Activated T-cell treated with anti-CD3 and anti-CD28 coated beads for 24 hours (primary cell): ENCODE measurements at regions not wholly inside any gene's neighbourhood (a gene's known extent, or its start where the extent isn't known, plus 50 kb on each side); places are given as distances from the start of the nearest gene placed in this dataset.
"Not testable (repeated sequence)": the region's sequence is repeated elsewhere in the genome, so short reads cannot be mapped to it uniquely, and the experiment has no call there.

Experiments
- DNase-seq: peaks from one replicate; pipeline ENCODE4 v3.0.0-alpha.2; 2020; ENCODE audit warnings: low read depth

DNA sequence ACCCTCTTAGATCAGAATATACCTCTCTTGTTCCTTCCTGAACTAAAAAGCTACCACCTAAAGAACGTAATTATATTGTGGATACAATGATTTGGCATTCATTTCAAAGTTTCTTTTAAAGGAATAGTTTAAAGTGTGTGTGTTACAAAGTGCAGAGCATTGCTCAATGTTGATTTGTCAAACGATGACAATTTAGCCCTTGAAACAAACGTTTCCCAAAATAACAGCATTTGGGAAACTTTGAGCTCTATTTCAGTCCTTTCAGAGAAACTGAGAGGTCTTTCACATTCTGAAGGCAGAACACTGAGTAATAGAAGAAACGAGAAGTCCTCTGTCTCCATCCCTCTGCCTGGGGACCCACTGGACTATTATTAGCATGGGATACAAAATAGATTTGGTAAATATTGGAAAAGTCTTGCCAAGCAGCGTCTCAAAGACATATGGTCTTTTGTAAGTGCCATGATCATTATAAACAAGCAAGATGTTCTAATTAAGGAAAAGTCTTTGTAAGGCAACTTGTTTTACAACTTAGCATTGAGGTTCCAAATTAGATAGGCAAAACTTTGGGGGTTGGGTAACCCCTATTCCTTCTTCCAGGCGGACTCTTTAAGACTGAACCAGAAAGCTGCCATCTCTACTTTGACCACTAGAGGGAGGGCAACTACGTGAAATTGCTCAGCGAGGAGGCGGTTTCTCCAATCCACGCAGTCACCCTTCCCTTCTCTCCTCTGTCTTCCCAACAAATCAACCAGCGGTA lies 208.8 kb downstream of the RNF144B start:
- peak; percentile 22 for DNase-seq

DNA sequence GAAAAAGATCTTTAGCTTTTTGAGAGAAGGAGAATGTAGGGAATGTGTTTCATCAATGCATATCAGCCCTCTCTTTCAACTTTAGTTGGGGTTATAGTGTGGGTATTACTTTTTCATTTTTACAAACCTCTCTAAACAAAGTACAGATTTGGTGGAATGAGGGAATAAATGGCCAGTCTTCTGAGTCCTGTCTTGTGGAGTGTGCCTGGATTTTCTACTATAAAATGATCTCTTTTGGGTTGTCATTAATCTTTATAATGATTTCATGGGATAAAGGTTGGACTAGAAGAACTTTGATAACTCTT lies 209.3 kb downstream of the RNF144B start:
- no peak for DNase-seq

DNA sequence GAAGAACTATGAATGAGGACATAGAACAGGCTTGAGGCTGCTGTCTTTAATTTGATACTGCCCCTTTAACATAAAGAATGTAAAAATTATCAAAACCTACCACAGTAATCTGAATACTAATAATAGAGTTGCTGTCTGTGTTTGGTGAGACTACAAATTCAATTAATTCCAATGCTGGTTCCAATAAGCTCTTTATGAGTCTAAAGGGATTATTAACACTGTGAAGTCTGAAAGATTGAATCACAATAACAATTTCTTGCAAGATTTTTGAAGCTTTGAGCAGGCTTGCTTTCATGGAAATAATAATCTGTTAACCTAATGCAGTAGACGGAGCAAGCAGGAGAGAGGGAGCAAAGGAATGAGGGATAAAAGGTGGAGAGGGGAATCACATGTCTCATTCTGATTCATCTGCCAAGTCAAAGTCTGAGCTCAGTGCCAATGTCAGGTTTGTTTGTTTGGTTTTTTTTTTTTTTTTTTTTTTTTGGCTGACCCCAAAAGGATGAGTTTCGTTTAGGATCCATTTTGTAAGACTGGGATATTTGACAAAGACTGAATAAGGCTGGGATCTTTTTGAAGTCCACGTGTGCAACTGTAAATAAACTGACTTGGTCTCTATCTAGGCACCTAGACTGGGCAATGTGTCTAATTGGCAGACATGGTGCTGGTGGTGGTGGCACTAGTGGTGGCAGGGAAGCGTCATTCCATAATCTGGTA lies 211.6 kb downstream of the RNF144B start:
- no peak for DNase-seq

DNA sequence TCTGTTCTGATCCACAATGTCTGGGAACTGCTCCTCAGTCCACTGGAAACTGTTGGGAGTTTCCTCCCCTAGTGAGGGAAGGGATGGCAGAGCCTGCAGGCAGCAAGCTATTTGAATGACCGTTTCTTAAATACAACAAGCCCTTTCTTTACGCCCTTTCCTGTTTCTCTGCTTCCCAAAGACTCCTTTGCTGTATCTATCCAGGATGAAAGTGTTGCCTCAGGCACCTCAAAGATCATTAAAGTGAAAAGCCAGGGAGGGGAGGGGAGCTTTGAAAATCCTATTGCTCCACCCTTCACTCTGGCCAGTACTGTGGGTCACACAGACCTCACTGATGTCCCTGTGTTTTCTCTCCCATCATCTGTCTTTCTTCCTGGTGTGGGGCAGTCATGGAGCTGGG lies 213.1 kb downstream of the RNF144B start:
- DNase-seq, result no peak

DNA sequence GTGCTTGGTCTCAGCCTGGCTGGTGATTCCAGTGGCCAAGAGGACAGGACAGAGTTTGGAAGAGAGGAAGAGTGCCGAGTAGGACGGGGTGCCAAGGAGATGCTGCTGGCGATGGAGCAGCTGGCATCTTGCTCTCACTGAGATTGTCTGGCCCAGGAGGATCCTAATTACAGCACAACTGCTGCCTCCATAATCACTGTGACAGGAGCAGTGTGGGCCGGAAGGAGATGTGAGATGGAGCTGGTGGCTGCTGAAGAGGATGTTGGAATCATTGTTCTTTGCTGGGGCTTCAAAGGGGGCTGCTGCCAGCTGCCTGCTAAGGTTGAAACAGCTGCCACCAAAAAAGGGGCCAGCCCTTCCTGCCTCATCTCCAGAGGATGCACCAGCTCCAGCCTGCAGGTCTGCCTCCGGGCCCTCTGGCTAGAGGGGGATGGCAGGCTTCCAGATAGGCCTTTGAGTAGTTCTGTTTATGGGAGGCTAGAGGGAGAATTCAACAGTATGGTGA lies 214.4 kb downstream of the RNF144B start:
- DNase-seq, result no peak

DNA sequence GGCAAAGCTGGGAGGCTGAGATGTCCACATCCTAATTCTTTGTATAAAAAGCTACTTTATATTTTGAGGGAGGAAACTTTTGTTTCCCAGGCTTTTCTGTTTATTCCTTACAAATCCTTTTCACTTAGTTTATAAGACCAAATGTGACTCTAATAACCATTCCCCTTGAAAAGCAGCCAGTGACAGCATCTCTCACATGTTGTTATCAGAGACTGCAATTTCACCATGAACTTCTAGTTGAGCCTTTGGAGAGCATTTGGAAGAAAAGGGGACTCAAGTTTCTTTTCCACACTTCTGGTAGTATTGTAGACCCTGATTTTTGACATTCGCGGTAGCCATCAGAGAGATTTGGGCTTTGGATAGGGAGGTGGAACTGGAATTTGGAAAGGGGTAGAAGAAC lies 215.8 kb downstream of the RNF144B start:
- DNase-seq, result no peak

DNA sequence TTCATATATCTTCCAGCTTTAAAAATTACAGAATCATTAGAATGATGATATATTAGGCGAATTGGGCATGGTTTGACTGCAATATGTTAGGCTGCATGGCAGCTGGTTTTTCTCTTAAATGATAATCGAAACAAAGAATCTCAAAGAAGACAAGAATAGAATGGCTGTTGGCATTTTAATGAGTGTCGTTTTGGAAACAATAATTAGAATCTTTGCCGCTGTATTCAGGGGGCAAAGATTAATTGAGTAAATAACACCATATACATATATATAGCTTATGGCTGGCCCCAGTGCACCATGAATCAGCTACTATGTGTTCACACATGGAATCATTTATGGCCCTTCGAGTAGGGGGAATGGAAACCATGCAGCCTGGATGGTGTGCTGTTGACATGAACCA lies 216.2 kb downstream of the RNF144B start:
- DNase-seq, result no peak

DNA sequence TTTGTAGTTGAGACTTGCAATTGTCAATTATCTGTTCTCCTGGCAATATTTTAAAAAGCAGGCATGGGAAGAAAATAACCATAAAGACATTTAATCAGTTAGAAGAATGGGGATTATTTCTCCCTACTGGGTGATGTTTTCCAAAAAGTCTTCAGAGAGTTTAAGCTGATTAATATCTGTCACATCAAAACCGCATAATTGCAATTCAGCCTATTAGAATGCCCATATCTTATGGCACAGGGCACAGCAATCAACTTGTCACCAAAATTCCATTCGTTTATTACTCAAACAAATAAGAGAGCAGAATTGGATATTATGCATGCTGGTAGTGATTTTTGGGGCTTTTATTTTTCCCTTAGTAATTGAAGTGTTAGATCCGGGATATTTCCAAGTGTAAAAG lies 218.7 kb downstream of the RNF144B start:
- no peak for DNase-seq

DNA sequence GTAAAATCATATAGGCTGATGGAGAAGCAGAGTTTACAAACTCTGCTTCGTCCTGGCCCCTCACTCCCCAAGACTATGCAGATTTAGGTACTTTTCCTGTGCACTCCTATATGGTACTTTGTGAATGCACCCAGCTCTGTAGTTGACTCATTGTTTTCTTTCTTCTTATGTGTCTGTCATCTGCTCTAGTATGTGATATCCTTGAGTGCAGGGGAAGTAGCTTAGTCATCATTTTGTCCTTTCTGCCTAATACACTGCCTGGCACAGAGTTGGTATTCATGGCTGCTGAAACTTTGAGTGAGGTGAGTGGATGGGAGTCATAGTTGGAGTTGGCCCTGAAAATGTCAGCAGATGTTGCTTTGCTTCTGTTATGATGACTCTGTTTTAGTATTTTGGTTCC lies 222.6 kb downstream of the RNF144B start:
- DNase-seq, result no peak

DNA sequence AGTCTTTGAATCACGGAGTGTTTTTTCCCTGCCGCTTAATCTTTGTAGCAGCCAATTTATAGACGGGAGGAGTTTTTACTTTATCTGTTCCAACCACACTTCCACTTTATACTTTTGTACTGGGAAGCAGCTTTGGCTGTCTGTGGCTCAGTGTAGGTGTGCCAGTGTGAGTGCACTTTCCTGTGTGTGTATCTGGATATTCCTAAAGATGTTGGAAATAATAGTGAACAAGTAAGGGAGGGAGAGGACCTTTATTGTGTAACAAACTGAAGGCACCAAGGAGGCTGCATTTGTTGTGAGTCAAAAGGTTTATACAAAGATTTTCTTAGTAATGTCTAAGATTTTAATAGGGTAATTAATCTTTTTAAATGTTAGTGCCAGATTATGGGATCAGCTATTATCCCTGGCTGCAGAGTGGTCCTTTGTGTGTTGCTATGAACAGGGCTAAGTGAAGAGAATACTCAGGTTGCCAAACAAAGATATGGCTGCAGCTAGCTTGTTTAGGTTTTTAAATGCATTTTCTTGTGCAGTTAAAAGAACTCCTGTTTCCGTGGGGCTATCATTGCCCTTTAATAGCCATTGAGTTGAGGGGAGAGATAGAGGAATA lies 226.3 kb downstream of the RNF144B start:
- DNase-seq, result no peak

DNA sequence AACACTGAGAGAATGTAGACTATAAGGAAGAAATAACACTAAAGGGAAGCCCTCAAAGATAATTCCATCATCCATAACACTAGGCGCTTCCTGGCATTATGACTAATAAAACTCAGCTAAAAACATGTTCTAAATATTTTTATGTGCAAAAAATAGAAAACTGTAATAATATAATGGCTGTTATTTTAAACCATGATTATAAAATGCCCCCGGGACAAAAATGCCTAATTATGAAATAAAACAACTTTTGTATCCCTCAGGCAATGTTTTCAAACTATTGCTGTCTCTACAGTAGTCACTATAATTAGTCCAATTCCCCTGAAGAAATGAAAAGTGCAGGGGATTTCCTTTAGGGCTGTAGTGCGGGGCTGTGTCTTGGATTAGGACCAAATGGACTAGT lies 242.4 kb downstream of the RNF144B start:
- no peak for DNase-seq

DNA sequence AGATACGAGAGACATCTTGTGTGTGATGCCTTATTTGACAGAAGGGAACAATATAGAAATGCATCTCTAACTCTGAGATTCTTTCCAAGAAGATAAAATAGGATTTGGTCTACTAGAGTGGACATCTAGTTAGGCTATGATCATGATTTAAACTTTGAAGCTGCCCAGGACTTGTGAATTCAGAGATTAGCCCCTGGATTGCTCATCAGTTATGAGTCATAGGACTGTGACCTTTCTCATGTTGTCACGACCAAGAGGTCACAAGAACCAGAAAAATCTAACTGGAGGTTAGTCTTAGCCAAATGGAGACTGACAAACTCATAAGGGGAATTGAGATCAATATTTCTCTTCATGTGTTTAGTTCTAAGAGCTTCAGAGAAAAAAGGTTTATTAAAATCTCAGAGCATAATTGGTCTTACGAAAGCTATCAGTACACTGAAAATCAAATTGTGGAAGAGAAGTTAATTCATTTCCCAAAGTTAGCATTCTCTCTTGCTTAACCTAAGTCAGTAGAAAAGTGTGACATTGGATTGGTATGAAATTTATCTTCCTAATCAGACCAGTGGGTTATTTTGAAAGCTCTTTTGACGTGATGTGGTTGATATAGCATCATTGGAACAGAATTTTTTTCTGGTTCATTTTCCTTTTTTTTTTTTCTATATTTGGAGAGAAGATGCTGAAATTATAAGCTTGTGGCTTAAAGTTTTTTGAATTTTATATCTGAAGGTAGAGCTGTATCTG lies 245.7 kb downstream of the RNF144B start:
- DNase-seq, result no peak

DNA sequence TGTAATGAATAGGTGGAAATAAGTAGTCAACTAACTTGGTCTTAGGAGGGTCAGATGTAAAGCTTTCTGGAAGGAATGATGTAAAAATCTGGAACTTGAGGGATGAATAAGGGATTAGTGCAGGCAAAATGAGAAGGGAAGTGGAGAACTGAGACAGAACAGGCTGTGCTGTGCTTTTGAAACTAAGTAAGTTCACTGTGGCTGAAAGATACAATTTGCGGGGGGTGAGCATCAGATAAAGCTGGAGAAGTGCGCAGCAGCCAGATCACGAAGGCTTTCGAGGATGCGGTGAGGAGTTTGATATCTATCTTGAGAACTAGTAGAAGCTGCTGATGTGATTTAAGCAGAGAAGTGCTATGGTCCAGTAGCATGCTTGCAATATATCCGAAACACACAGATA lies 247.8 kb downstream of the RNF144B start:
- DNase-seq, result no peak

DNA sequence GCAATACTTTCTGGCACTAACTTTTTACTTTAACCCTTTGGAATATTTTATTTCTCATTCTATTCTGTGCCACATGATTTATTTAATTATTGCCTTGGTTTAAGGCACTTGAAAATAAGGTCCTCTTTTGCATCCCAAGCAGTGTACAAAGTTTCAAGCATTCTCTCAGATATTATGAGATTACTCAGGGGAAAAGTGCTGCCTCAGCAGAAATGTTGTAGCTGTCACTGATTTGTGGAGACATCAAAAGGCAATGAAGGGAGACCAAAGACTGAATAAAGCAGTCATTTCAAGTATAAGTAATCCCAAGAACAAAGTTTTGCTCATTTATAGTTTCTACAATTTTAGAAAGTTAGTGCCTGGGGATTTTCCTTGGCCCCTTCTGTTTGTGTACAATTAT lies 253.0 kb downstream of the RNF144B start:
- no peak for DNase-seq

DNA sequence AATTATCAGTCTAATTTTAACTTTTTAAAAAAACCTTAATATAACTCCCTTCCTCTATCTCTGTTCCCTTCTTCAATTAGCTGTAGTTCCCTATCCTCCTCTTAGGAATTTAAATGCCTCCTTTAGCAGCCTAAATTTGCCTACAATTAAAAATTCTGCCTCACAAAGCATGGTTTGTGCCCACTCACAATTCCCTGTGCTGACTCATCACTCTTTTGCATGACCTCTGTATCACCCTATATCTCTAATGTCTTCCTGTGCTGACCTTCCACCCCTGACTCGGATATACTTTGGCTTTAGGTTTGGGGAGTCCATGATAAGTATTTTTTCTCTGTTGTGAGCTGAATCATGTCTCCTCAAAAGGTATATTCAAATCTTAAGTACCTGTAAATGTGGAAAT lies 253.6 kb downstream of the RNF144B start:
- DNase-seq, result no peak

DNA sequence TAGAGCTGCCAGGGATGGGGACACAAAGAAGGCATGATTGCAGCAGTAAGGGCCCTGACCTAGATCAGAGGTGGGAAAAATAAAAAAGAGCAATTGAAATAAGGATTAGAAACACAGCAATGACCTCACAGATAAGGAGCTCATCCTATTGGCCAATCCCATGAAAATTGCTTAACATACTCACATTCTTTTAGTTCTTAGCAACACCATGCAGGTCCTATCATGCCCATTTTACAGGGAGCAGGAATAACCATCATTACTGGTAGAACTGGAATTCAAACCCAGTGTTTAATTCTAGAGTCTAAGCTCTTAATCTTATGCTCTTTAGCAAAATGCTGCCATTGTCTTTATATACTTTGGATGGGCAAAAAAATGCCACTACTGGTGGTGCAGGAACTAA lies 267.7 kb downstream of the RNF144B start:
- no peak for DNase-seq

DNA sequence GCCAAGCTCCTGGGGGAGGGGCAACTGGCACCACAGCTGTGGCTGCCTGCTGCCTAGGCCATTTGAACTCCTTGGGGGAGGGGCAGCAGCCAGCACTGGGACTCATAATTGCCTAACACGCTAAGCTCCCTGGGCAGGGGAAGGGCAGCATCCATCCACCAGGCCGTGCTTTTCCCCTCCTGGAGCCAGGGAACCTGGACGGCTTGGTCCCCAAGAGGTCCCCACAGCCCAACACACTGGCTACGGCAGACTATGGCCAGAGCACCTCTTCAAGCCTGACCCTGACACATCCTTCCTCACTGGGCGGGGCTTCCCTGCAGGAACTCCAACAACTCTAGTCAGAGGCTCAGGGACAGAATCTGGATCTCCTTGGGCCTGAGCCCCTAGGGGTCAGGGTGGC lies 269.4 kb downstream of the RNF144B start:
- DNase-seq, result no peak

DNA sequence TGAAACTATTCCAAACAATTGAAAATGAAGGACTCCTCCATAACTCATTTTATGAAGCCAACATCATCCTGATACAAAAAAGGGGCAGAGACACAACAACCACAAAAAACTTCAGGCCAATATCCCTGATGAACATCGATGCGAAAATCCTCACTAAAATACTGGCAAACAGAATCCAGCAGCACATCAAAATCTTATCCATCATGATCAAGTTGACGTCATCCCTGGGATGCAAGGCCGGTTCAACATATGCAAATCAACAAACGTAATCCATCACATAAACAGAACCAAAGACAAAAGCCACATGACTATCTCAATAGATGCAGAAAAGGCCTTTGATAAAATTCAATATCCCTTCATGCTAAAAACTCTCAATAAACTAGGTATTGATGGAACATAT lies 272.8 kb downstream of the RNF144B start:
- not testable (repeated sequence) for DNase-seq

DNA sequence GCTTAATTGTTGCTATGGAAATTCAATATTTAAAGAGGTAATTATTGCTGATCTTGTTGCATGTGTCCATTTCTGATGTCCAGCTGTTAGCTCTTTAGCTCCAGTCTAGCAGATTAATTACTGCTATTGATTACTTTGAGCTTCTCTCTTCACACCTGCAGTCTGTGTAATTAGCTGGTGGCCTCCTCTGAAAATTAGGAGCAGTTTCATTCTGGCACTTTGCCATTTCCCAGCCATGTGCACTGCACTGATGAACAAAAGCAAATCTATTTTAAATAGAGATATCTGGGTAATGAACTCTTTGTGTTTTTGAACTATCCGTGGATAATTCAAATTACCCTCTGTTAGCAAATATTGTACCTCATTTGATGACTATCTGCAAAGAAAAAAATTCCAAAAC lies 275.9 kb downstream of the RNF144B start:
- DNase-seq, result no peak

DNA sequence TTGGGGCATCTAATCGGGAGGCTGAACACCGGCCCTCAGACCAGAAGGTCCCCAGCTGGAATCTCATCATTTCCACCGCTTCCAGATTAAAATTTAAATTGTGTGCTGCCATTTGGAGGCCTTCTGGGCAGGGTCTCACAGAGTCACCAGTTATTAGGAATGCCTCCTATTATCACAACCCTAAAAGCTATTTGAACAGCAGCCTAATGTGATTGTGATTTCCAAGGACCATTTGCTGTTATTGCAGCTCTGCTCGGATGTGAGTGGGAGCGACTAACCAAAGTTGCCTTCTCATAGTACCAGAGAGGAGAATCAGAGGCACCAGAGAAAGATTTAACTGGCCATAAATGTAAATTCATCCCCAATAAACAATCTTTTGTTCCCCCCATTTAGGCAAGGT lies 277.3 kb downstream of the RNF144B start:
- no peak for DNase-seq

DNA sequence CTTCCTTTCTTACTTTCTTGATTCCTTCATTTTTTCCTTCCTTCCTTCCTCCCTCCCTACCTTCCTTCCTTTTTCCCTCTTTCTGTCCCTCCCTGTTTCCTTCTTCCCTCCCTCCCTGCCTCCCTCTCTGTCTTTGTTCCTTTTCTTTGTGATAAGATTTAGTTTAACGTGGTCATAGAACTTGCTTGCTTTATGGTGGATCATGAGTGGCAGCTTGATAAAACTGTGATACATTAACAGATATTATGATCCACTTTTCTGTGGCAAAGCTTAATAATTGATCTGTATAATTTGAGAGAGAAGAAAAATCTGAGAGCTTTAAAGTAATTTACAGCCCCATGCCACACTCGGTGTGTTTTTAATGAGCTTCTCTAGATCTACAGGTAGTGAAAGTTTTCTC lies 280.5 kb downstream of the RNF144B start:
- no peak for DNase-seq

DNA sequence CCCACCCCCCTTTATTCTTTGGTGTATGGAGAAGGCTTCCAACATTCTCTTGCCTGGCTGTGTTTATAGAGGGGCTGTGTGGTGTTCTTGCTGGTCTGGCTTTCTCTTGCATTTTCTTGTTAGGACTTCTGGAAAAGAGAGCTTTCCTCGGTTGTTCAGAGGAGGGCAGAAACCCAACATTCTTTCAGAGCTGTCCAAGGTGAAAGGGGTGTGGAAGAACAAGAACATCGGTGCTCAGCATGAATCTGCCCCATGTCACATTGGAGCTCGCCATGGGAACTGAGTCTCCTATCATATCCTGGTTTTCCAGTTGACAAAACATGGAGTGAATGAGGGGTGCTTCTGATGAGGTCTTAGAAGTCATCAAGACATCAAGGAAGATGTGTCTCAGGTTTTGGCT lies 281.8 kb downstream of the RNF144B start:
- DNase-seq, result no peak

DNA sequence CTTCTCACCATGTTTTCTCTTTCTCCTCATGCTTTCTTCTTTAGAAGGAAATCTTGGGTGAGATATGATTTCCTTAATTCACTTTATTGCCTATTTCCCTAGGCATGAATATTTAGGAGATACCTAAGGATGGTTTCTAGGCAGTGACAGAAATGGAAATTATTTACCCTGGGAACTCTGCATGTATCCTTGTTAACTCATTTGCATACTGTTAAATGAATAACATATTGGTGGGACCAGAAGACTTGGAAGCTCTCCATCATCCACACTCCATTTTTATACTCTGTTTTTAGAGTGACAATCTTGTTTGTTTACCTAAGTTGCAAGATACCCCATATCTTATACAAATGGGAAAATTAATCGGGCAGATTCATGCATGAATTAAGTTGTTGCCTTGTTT lies 285.7 kb downstream of the RNF144B start:
- no peak for DNase-seq
